Mucosa of descending colon (tissue), 3 donors: ENCODE measurements at regions not wholly inside any gene's neighbourhood (a gene's known extent, or its start where the extent isn't known, plus 50 kb on each side); places are given as distances from the start of the nearest gene placed in this dataset.

Experiments used
- ATAC-seq: fragments of 200-7000 bp; cut with Tn5 transposase; one replicate; pipeline ENCODE4 v1.9.1; 2020; ENCODE audit warnings: mild to moderate bottlenecking, moderate library complexity
- DNase-seq, 3 donors: peaks; one replicate each; pipeline ENCODE4 v3.0.0-alpha.2; 2020
- H3K36me3 ChIP-seq: fragments of 200-600 bp; one replicate; pipeline ENCODE4 v1.8.0; 2021; ENCODE audit warnings: low read depth, mild to moderate bottlenecking
- H3K4me1 ChIP-seq: fragments of 200-600 bp; one replicate; pipeline ENCODE4 v1.8.0; 2021; ENCODE audit warnings: low read depth, mild to moderate bottlenecking
- H3K4me3 ChIP-seq: fragments of 200-600 bp; one replicate; pipeline ENCODE4 v1.8.0; 2021; ENCODE audit warnings: mild to moderate bottlenecking
- H3K9me3 ChIP-seq: fragments of 200-600 bp; one replicate; pipeline ENCODE4 v1.8.0; 2021; ENCODE audit warnings: mild to moderate bottlenecking
- CTCF ChIP-seq: fragments of 200-600 bp; IDR thresholded peaks from one replicate; pipeline ENCODE4 v1.8.0; 2022; ENCODE audit warnings: antibody characterized with exemption, mild to moderate bottlenecking
- intact Hi-C, 2 donors: fragments of 100-400 bp; cut with DNase I in 1 of 2; cut with micrococcal nuclease in 1 of 2; formaldehyde crosslinking; loops; one replicate each; pipeline versions ENCODE4 v1.11.0 to v1.11.1; 2022; cut with DNase I, micrococcal nuclease
- donor health status: DM: no; HTN: no; CAD: no; lungs with moderate emphysema.
- donor health status: DM: no; HTN: no; CAD: no.
- donor health status: DM: no; HTN: yes; CAD: no.

GRCh38 chr6:27096834-27097511, 150.5 kb upstream of the PRSS16 start:
- Histone ChIP-seq H3K36me3 (no peaks in the 10 kb centered on the region), H3K4me1 (peaks cover 1% of the 10 kb centered on the region), H3K9me3 (no peaks in the 10 kb centered on the region), H3K4me3 (no peak overlapping the region)
- peak; percentile 52 to 71 (median 67) for DNase-seq
- peak; percentile 81 for ATAC-seq
- intact Hi-C loops: no loop called here
- TF ChIP-seq CTCF: no peak

DNA sequence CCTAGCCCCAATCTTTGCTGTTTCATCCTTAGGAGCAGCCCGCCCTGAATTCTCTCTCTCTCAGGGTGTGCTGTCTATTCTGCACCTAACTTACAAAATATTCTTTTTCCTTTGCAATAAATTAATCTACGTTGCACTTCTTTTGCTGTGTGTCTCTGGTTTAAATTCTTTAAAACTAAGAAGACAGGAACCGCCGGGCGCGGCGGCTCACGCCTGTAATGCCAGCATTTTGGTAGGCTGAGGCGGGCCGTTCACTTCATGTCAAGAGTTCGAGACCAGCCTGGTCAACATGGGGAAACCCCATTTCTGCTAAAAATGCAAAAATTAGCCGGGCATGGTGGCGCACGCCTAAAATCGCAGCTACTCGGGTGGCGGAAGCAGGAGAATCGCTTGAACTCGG, 148.5 kb upstream of the PRSS16 start:
- no peak for DNase-seq
- no peak for TF ChIP-seq CTCF

DNA sequence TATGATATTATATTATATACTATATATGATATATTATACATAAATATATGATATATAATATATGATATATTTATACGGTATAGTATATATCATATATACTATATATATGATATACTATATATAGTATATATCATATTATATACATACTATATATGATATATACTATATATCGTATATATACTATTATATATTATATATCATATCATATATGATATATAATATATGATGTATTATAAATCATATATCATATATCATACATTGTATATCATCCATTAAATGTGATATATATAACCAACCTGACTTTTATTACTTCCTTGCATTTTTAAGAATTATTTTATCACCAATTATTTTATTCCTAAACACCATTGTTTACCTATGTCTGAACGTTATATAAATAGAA, 146.6 kb upstream of the PRSS16 start:
- DNase-seq: no peak
- TF ChIP-seq CTCF: no peak
- H3K4me1 ChIP-seq: no peaks in the 10 kb centered on the region
- H3K36me3 ChIP-seq: no peaks in the 10 kb centered on the region
- no peak for ATAC-seq
- intact Hi-C loops: no loop called here
- no peak overlapping the region for H3K4me3 ChIP-seq
- H3K9me3 ChIP-seq: no peaks in the 10 kb centered on the region

More for the DNA sequence above, 148.5 kb upstream of the PRSS16 start:
- Histone ChIP-seq H3K36me3 (no peaks in the 10 kb centered on the region), H3K4me1 (no peaks in the 10 kb centered on the region), H3K9me3 (no peaks in the 10 kb centered on the region), H3K4me3 (no peak overlapping the region)
- no peak for ATAC-seq
- intact Hi-C loops: no loop called here

- ATAC-seq (no peak), DNase-seq (no peak)
- Histone ChIP-seq H3K36me3 (no peaks in the 10 kb centered on the region), H3K4me1 (no peaks in the 10 kb centered on the region), H3K9me3 (no peaks in the 10 kb centered on the region), H3K4me3 (no peak overlapping the region)
- no peak for TF ChIP-seq CTCF
- intact Hi-C loops: no loop called here
Observed at GRCh38 chr6:27101824-27102223, 145.7 kb upstream of the PRSS16 start.

DNA sequence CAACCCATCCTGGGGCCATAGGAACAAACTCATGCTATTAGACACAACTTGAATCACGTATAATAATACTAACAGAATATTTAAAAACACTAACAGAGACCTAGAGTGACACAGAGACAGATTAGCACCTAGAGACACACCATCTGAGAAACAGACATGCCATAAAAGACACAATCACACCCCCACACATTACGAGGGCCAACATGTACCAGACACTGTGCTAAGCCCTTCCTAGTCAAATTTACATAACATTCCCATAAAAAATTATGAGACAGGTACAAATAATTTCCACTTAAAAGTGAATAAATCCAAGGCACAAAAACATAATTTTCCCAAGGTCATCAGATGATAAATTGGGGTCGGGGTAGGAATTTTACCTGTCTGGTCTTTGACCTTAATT, 141.1 kb upstream of the PRSS16 start:
- H3K9me3 ChIP-seq: no peaks in the 10 kb centered on the region
- TF ChIP-seq CTCF: no peak
- intact Hi-C loops: no loop called here
- H3K4me3 ChIP-seq: no peak overlapping the region
- no peak for DNase-seq
- H3K36me3 ChIP-seq: no peaks in the 10 kb centered on the region
- no peak for ATAC-seq
- H3K4me1 ChIP-seq: no peaks in the 10 kb centered on the region

DNA sequence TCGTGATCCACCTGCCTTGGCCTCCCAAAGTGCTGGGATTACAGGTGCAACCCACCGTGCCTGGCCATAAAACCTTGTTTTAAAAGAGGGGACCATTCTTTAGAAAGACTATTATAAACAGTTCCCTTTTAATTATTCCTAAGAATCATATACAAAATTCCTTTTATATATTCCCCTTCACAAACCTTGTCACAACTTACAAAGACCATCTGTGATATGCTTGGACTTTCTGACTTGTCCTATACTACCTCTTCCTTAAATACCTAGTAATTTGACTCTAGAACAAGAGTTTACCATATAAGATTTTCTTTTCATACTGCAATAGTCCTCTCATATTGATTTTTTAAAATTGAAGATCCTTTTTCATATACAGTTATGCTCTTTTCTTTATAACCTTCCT, 135.8 kb upstream of the PRSS16 start:
- Histone ChIP-seq H3K4me3 (no peak overlapping the region), H3K9me3 (peaks cover 4% of the 10 kb centered on the region), H3K4me1 (no peaks in the 10 kb centered on the region), H3K36me3 (no peaks in the 10 kb centered on the region)
- ATAC-seq (no peak), DNase-seq (no peak)
- intact Hi-C loops: no loop called here
- no peak for TF ChIP-seq CTCF
